Liver (tissue), 3 donors: ENCODE measurements at regions not wholly inside any gene's neighbourhood (a gene's known extent, or its start where the extent isn't known, plus 50 kb on each side); places are given as distances from the start of the nearest gene placed in this dataset.

Source experiments
- TF ChIP-seq, protein P1 (sequence below): IDR thresholded peaks from 2 replicates; pipeline ENCODE4 v1.6.1; 2016; ENCODE audit warnings: antibody characterized with exemption, mild to moderate bottlenecking
- TF ChIP-seq, protein P2 (sequence below): IDR thresholded peaks from 2 replicates; pipeline ENCODE4 v1.6.1; 2016; ENCODE audit warnings: antibody characterized with exemption
- TF ChIP-seq, protein P3 (sequence below): fragments of 150-350 bp; IDR thresholded peaks from 2 replicates; pipeline ENCODE4 v1.5.1; 2017; ENCODE audit warnings: improper control_type of control experiment, low read depth, low read length; ENCODE audit not compliant: missing input control
- donor health status: healthy.
- donor health status: healthy.

DNA sequence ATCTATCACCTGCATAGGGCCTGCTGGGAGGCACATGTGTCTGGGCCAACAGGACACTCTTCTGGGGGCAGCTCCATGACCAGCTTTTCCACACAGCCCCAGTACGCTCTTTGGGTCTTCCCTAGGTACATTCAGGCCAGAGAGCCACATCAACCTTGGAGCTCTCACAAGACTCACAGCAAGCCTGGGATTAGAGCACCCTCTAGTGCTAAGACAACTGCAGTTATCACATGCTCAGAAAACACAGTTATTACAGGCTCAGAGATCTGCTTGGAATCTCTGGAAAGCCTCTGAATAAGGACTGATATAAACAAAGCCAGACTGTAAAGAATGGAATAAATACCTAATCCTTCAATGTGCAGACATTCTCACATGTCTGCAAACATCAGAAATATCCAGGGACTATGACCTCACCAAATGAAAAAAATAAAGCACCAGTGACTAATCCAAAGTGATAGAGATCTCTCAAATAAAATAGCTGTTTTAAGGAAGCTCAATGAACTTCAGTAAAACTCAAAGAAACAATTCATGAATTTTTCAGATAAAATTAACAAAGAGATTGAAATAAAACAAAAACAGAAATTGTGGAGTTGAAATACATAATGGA lies 563.9 kb upstream of the NR5A2 start:
- TF ChIP-seq, protein P1, sequence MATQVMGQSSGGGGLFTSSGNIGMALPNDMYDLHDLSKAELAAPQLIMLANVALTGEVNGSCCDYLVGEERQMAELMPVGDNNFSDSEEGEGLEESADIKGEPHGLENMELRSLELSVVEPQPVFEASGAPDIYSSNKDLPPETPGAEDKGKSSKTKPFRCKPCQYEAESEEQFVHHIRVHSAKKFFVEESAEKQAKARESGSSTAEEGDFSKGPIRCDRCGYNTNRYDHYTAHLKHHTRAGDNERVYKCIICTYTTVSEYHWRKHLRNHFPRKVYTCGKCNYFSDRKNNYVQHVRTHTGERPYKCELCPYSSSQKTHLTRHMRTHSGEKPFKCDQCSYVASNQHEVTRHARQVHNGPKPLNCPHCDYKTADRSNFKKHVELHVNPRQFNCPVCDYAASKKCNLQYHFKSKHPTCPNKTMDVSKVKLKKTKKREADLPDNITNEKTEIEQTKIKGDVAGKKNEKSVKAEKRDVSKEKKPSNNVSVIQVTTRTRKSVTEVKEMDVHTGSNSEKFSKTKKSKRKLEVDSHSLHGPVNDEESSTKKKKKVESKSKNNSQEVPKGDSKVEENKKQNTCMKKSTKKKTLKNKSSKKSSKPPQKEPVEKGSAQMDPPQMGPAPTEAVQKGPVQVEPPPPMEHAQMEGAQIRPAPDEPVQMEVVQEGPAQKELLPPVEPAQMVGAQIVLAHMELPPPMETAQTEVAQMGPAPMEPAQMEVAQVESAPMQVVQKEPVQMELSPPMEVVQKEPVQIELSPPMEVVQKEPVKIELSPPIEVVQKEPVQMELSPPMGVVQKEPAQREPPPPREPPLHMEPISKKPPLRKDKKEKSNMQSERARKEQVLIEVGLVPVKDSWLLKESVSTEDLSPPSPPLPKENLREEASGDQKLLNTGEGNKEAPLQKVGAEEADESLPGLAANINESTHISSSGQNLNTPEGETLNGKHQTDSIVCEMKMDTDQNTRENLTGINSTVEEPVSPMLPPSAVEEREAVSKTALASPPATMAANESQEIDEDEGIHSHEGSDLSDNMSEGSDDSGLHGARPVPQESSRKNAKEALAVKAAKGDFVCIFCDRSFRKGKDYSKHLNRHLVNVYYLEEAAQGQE: no peak
- TF ChIP-seq, protein P2, sequence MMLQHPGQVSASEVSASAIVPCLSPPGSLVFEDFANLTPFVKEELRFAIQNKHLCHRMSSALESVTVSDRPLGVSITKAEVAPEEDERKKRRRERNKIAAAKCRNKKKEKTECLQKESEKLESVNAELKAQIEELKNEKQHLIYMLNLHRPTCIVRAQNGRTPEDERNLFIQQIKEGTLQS: no peak
- TF ChIP-seq, protein P3, sequence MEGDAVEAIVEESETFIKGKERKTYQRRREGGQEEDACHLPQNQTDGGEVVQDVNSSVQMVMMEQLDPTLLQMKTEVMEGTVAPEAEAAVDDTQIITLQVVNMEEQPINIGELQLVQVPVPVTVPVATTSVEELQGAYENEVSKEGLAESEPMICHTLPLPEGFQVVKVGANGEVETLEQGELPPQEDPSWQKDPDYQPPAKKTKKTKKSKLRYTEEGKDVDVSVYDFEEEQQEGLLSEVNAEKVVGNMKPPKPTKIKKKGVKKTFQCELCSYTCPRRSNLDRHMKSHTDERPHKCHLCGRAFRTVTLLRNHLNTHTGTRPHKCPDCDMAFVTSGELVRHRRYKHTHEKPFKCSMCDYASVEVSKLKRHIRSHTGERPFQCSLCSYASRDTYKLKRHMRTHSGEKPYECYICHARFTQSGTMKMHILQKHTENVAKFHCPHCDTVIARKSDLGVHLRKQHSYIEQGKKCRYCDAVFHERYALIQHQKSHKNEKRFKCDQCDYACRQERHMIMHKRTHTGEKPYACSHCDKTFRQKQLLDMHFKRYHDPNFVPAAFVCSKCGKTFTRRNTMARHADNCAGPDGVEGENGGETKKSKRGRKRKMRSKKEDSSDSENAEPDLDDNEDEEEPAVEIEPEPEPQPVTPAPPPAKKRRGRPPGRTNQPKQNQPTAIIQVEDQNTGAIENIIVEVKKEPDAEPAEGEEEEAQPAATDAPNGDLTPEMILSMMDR: peak; percentile 60
